Adrenal gland (tissue), 5 donors: ENCODE measurements at regions not wholly inside any gene's neighbourhood (a gene's known extent, or its start where the extent isn't known, plus 50 kb on each side); places are given as distances from the start of the nearest gene placed in this dataset.

Experiments used
- CTCF ChIP-seq, 6 experiments: fragments of 450-650 bp in 4 of 6; fragments of 200-600 bp in 2 of 6; sonication (generic) in 1 of 6; IDR thresholded peaks; 1 replicate in 5 of 6; 2 replicates in 1 of 6; pipeline versions ENCODE4 v1.5.1 to v1.8.0; 2016 to 2021; ENCODE audit warnings: antibody characterized with exemption in 6 of 6, mild to moderate bottlenecking in 2 of 6, moderate library complexity in 1 of 6
- POLR2A ChIP-seq, 2 donors: fragments of 450-650 bp; IDR thresholded peaks; one replicate each; pipeline ENCODE4 v1.6.1; 2017; ENCODE audit warnings: antibody characterized with exemption in 2 of 2, mild to moderate bottlenecking in 2 of 2, moderate library complexity in 1 of 2
- donor health status: DM: no; HTN: no; CAD: no.

- TF ChIP-seq CTCF (IDR thresholded peaks at IDR 0.05) (no peak), POLR2A (IDR thresholded peaks at IDR 0.05) (no peak)
Observed at GRCh38 chr13:75231235-75231634, 250.7 kb downstream of the TBC1D4 start.
